ENCODE measurements at regions not wholly inside any gene's neighbourhood (a gene's known extent, or its start where the extent isn't known, plus 50 kb on each side); places are given as distances from the start of the nearest gene placed in this dataset.

GRCh38 chr6:151679081-151679480 is 128.4 kb upstream of the ESR1 start:
- H3K4me3 Mint-ChIP-seq (ENCODE audit: unreplicated experiment): no peak overlapping the region
- TF ChIP-seq CTCF (IDR thresholded peaks at IDR 0.05; ENCODE audit: partially characterized antibody, unreplicated experiment): no peak
- no peaks in the 10 kb centered on the region for H3K9me3 Mint-ChIP-seq (ENCODE audit: unreplicated experiment)
- no peak overlapping the region for H3K27ac Mint-ChIP-seq (ENCODE audit: unreplicated experiment)
- no peaks in the 10 kb centered on the region for H3K27me3 Mint-ChIP-seq (ENCODE audit: unreplicated experiment)
- H3K36me3 Mint-ChIP-seq (ENCODE audit: unreplicated experiment): no peaks in the 10 kb centered on the region
- DNase-seq: no peak
- no peaks in the 10 kb centered on the region for H3K4me1 Mint-ChIP-seq (ENCODE audit: low read depth, unreplicated experiment)

- Mint-ChIP-seq H3K36me3 (ENCODE audit: unreplicated experiment) (no peaks in the 10 kb centered on the region), H3K27ac (ENCODE audit: unreplicated experiment) (no peak overlapping the region), H3K4me3 (ENCODE audit: unreplicated experiment) (no peak overlapping the region), H3K9me3 (ENCODE audit: unreplicated experiment) (no peaks in the 10 kb centered on the region), H3K4me1 (ENCODE audit: low read depth, unreplicated experiment) (no peaks in the 10 kb centered on the region), H3K27me3 (ENCODE audit: unreplicated experiment) (no peaks in the 10 kb centered on the region)
- no peak for DNase-seq
- no peak for TF ChIP-seq CTCF (IDR thresholded peaks at IDR 0.05; ENCODE audit: partially characterized antibody, unreplicated experiment)
Measured at GRCh38 chr6:151679941-151680340, 127.5 kb upstream of the ESR1 start.

- no peaks in the 10 kb centered on the region for H3K4me1 Mint-ChIP-seq (ENCODE audit: low read depth, unreplicated experiment)
- DNase-seq: no peak
- no peaks in the 10 kb centered on the region for H3K9me3 Mint-ChIP-seq (ENCODE audit: unreplicated experiment)
- no peak overlapping the region for H3K4me3 Mint-ChIP-seq (ENCODE audit: unreplicated experiment)
- no peak for TF ChIP-seq CTCF (IDR thresholded peaks at IDR 0.05; ENCODE audit: partially characterized antibody, unreplicated experiment)
- H3K27ac Mint-ChIP-seq (ENCODE audit: unreplicated experiment): no peak overlapping the region
- H3K27me3 Mint-ChIP-seq (ENCODE audit: unreplicated experiment): no peaks in the 10 kb centered on the region
- H3K36me3 Mint-ChIP-seq (ENCODE audit: unreplicated experiment): no peaks in the 10 kb centered on the region
Measured at GRCh38 chr6:151680846-151681432, 126.5 kb upstream of the ESR1 start.

- Mint-ChIP-seq H3K9me3 (ENCODE audit: unreplicated experiment) (no peaks in the 10 kb centered on the region), H3K27me3 (ENCODE audit: unreplicated experiment) (no peaks in the 10 kb centered on the region), H3K4me3 (ENCODE audit: unreplicated experiment) (no peak overlapping the region), H3K36me3 (ENCODE audit: unreplicated experiment) (no peaks in the 10 kb centered on the region), H3K27ac (ENCODE audit: unreplicated experiment) (no peak overlapping the region), H3K4me1 (ENCODE audit: low read depth, unreplicated experiment) (no peaks in the 10 kb centered on the region)
- no peak for DNase-seq
- no peak for TF ChIP-seq CTCF (IDR thresholded peaks at IDR 0.05; ENCODE audit: partially characterized antibody, unreplicated experiment)
Measured at GRCh38 chr6:151681433-151682059, 125.9 kb upstream of the ESR1 start.

- Mint-ChIP-seq H3K27me3 (ENCODE audit: unreplicated experiment) (no peaks in the 10 kb centered on the region), H3K36me3 (ENCODE audit: unreplicated experiment) (no peaks in the 10 kb centered on the region), H3K4me1 (ENCODE audit: low read depth, unreplicated experiment) (no peaks in the 10 kb centered on the region), H3K9me3 (ENCODE audit: unreplicated experiment) (no peaks in the 10 kb centered on the region), H3K27ac (ENCODE audit: unreplicated experiment) (no peak overlapping the region), H3K4me3 (ENCODE audit: unreplicated experiment) (no peak overlapping the region)
- no peak for DNase-seq
- TF ChIP-seq CTCF (IDR thresholded peaks at IDR 0.05; ENCODE audit: partially characterized antibody, unreplicated experiment): no peak
Measured at GRCh38 chr6:151682251-151682650, 125.2 kb upstream of the ESR1 start.

Measured in glutamatergic neuron (in vitro differentiated cells).